IPS-18c (cell line): ENCODE measurements at regions not wholly inside any gene's neighbourhood (a gene's known extent, or its start where the extent isn't known, plus 50 kb on each side); places are given as distances from the start of the nearest gene placed in this dataset.

Experiments used
- H3K4me3 ChIP-seq: 2 replicates; pipeline ENCODE4 v1.7.0; 2013; ENCODE audit warnings: low read depth, mild to moderate bottlenecking, low read length, moderate library complexity; ENCODE audit not compliant: insufficient read depth
- H3K9me3 ChIP-seq: one replicate; pipeline ENCODE4 v1.6.1; 2013; ENCODE audit warnings: mild to moderate bottlenecking, low read length, moderate library complexity; ENCODE audit not compliant: control insufficient read depth, insufficient read depth

GRCh38 chr15:25062551-25063430 is 108.0 kb downstream of the SNRPN start:
- Histone ChIP-seq H3K9me3 (peaks cover 54% of the 10 kb centered on the region), H3K4me3 (no peak overlapping the region; the same call in 1 of the 2 replicates)

GRCh38 chr15:25065286-25065685 is 110.5 kb downstream of the SNRPN start:
- H3K9me3 ChIP-seq, result peaks cover 46% of the 10 kb centered on the region

GRCh38 chr15:25065876-25066275 is 111.1 kb downstream of the SNRPN start:
- H3K9me3 ChIP-seq, result peaks cover 52% of the 10 kb centered on the region
- no peak overlapping the region for H3K4me3 ChIP-seq

More at GRCh38 chr15:25065286-25065685, 110.5 kb downstream of the SNRPN start:
- H3K4me3 ChIP-seq, result peak overlapping the region; percentile 4; the same call in 1 of the 2 replicates

GRCh38 chr15:25066708-25067107 is 111.9 kb downstream of the SNRPN start:
- H3K4me3 ChIP-seq, result 0 out of 2 replicates have a peak overlapping the region, but pooled peaks have one; percentile 9
- H3K9me3 ChIP-seq, result peaks cover 58% of the 10 kb centered on the region

GRCh38 chr15:25067725-25068309 is 113.0 kb downstream of the SNRPN start:
- Histone ChIP-seq H3K9me3 (peaks cover 60% of the 10 kb centered on the region), H3K4me3 (peak overlapping the region; percentile 1; the same call in 1 of the 2 replicates)

GRCh38 chr15:25068696-25069095 is 113.9 kb downstream of the SNRPN start:
- Histone ChIP-seq H3K4me3 (peak overlapping the region; percentile 20; the same call in 1 of the 2 replicates), H3K9me3 (peaks cover 59% of the 10 kb centered on the region)

- H3K9me3 ChIP-seq, result peaks cover 50% of the 10 kb centered on the region
- H3K4me3 ChIP-seq, result no peak overlapping the region
Observed at GRCh38 chr15:25070353-25070963, 115.7 kb downstream of the SNRPN start.

- peaks cover 51% of the 10 kb centered on the region for H3K9me3 ChIP-seq
Observed at GRCh38 chr15:25072857-25073476, 118.2 kb downstream of the SNRPN start.

GRCh38 chr15:25087137-25087536 is 132.3 kb downstream of the SNRPN start:
- peaks cover 18% of the 10 kb centered on the region for H3K9me3 ChIP-seq

More at GRCh38 chr15:25072857-25073476, 118.2 kb downstream of the SNRPN start:
- H3K4me3 ChIP-seq, result no peak overlapping the region; the same call in 1 of the 2 replicates

GRCh38 chr15:25088261-25088790 is 133.5 kb downstream of the SNRPN start:
- Histone ChIP-seq H3K9me3 (peaks cover 18% of the 10 kb centered on the region), H3K4me3 (no peak overlapping the region)

More at GRCh38 chr15:25087137-25087536, 132.3 kb downstream of the SNRPN start:
- H3K4me3 ChIP-seq, result no peak overlapping the region

- peaks cover 18% of the 10 kb centered on the region for H3K9me3 ChIP-seq
Observed at GRCh38 chr15:25089577-25089976, 134.8 kb downstream of the SNRPN start.

GRCh38 chr15:25090073-25090733 is 135.4 kb downstream of the SNRPN start:
- Histone ChIP-seq H3K9me3 (peaks cover 18% of the 10 kb centered on the region), H3K4me3 (no peak overlapping the region)

More at GRCh38 chr15:25089577-25089976, 134.8 kb downstream of the SNRPN start:
- H3K4me3 ChIP-seq, result no peak overlapping the region

- H3K9me3 ChIP-seq, result peaks cover 18% of the 10 kb centered on the region
Observed at GRCh38 chr15:25091421-25092158, 136.8 kb downstream of the SNRPN start.

GRCh38 chr15:25092661-25093060 is 137.9 kb downstream of the SNRPN start:
- H3K4me3 ChIP-seq, result no peak overlapping the region
- peaks cover 13% of the 10 kb centered on the region for H3K9me3 ChIP-seq

More at GRCh38 chr15:25091421-25092158, 136.8 kb downstream of the SNRPN start:
- H3K4me3 ChIP-seq, result no peak overlapping the region; the same call in 1 of the 2 replicates

GRCh38 chr15:25093455-25094029 is 138.8 kb downstream of the SNRPN start:
- H3K9me3 ChIP-seq, result peaks cover 11% of the 10 kb centered on the region

More at GRCh38 chr15:25093455-25094029, 138.8 kb downstream of the SNRPN start:
- H3K4me3 ChIP-seq, result no peak overlapping the region
